ENCODE measurements at regions not wholly inside any gene's neighbourhood (a gene's known extent, or its start where the extent isn't known, plus 50 kb on each side); places are given as distances from the start of the nearest gene placed in this dataset.
"Not testable (repeated sequence)": the region's sequence is repeated elsewhere in the genome, so short reads cannot be mapped to it uniquely, and the experiment has no call there.

DNA sequence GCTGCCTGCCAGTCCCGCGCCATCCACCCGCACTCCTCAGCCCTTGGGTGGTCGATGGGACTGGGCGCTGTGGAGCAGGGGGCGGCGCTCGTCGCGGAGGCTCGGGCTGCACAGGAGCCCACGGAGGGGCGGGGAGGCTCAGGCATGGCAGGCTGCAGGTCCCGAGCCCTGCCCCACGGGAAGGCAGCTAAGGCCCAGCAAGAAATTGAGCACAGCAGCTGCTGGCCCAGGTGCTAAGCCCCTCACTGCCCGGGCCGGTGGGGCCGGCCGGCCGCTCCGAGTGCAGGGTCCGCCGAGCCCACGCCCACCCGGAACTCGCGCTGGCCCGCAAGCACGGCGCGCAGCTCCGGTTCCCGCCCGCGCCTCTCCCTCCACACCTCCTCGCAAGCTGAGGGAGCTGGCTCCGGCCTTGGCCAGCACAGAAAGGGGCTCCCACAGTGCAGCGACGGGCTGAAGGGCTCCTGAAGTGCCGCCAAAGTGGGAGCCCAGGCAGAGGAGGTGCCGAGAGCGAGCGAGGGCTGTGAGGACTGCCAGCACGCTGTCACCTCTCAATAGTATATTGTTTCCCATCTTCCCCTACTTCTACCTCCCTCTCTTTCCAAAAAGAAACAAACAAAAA lies 219.6 kb downstream of the BAMBI start:
- not testable (repeated sequence) for DNase-seq (ENCODE audit: low spot score)

DNA sequence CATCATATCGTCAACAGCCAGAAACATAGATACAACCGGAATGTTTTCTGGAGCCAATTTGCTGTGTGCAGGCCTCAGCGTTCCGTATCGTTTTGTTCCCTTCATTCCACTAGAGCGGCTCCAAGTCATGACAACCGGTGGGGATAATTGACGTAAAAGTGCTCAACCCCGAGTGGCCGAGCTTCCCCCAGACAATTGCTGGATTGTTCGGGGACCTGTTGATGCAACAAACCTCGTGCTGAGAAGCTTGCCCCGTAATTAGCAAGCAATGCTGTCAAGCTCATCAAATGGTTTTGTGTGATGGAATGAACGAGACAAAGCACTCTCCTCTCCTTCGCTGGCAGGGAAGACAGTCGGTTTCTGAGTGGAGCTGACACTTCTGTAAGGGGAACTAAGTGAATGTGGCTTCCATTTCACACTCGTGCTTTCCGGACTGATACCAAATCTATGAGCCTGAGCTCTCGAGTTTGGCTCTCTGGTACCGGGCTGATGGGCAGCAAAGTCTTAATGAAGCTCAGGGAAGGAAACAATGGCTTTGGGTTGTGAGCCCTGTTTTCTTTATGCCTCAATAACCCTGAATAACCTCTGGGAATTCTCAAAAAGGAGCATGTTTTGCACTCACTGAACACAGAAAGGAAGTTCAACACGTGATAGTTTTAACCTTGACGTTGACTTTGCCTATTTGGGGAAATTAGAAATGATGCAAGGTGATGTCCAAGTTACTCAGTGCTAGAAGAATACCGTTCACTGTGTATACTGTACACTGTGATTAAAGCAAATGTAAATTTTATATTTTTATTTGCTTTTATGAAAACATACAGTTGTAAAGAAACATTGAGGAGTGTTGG lies 220.5 kb downstream of the BAMBI start:
- no peak for DNase-seq (ENCODE audit: low spot score)

DNA sequence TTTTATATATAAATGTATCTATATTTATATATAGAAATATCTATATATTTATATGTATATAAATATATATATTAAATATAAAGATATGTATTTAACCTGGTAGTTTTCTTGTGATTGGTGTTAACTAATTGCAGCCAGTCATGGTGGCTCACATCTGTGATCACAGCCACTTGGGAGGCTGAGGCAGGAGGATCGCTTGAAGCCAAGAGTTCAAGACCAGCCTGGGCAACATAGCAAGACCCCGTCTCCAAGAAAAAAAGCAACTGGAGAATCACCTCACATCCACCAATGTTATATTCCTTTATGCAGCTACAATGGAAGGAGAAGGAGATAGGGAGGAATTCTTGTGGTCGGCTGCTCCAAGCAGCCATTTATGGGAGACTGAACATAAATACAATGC lies 224.9 kb downstream of the BAMBI start:
- no peak for DNase-seq (ENCODE audit: low spot score)

DNA sequence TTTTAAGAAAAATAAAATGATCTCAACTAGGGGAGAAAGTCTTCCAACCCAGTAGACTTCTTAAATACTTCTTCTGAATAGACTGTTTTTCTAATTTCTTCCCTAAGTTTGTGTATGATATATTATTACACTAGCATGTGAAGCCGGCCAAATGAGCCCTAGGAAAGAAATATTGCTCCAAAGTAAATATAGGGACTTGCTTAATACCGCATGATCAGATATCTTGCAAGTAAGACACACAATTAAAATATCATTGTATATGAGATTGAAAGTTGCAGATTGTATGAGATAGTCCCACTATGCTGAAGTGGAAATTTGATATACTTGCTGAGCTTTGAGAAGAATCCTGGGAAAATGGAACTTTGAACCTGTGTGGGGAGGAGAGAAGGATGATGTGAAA lies 225.7 kb downstream of the BAMBI start:
- no peak for DNase-seq (ENCODE audit: low spot score)

DNA sequence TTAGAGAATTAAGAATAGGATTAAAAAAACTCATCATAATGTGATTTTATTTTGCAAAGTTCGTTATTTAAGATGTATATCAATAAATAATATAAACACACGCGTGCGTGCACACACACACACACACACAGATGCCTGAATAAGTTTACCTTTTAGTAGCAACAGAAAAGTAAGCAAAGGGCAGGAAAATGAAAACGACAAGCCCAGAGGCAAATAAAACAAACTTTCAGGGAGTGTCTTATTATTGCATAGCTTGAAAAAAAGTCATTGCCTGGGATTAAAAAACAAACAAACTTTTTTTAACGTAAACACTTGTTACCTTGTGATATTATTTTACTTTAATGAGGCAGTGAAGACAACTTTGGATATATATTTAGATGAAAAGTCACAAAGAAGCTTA lies 226.4 kb downstream of the BAMBI start:
- no peak for DNase-seq (ENCODE audit: low spot score)

DNA sequence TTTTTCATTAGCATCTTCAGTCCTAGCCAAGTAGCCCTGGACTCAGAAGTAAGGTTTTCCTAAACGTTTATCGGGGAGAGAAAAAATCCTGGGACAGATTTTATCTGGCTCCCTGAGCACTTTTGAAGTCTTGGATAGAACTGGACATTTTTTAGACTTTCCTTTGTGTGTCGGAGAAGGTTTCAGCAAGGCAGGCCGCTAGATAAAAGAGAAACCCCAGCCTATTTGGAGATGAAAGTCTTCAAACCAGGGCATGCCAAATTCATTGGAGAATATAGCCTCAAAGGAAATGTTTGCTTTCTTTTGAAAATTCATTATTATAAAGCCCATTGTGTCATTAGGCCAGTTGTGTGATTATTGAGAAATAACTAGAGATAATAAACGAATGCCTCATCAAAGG lies 228.1 kb downstream of the BAMBI start:
- no peak for DNase-seq (ENCODE audit: low spot score)

DNA sequence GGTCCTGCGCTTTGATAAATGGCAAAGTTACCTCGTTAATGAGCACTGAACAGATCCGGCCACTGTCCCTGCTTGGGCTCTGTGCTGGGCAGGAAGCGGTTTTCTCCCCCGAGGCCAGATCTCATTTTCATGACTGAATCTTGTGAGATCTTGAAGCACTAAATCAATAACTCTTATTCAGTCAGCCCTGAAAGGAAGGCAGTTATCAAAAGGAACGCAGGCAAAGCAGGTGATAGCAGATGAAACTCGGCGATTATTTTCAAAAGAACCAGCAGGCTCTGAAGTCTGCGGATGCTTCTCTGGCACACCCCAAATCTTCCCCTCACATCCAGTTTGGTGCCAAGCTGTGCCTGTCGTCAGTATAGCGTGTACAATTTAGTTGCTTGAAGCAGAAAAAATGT lies 228.7 kb downstream of the BAMBI start:
- no peak for DNase-seq (ENCODE audit: low spot score)

DNA sequence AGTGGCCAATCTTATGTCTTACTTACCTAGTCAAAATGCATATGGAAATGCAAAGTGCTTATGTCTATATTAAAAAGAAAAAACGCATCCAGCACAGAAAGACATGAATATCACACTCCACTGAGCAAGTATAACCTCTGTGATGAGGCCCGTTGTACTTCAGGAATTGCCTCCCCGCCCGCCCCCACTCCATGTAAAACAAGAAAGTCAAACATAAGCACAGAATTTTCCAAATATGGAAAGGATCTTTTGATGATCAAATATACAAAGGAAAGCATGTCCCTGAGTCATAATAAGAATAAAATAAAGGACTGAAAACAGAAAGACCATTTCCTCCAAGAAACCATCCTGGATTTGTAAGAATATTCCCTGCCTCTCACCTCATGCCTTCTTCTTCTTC lies 229.1 kb downstream of the BAMBI start:
- DNase-seq (ENCODE audit: low spot score), result peak; percentile 23

DNA sequence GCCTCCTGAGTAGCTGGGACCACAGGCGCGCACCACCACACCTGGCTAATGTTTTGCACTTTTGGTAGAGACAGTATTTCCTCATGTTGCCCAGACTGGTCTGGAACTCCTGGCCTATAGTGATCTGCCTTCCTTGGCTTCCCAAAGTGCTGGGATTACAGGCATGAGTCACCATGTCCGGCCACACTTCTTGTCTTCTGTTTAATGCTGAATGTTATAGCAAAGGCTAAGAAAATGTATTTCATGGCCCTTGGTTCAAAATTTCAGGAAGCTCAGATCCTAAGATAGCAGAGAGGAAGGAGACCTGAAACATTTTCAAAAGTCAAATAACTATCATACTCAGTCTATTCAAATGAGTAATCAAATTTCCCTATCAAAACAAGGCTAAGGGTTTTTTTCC lies 229.6 kb downstream of the BAMBI start:
- DNase-seq (ENCODE audit: low spot score), result no peak

DNA sequence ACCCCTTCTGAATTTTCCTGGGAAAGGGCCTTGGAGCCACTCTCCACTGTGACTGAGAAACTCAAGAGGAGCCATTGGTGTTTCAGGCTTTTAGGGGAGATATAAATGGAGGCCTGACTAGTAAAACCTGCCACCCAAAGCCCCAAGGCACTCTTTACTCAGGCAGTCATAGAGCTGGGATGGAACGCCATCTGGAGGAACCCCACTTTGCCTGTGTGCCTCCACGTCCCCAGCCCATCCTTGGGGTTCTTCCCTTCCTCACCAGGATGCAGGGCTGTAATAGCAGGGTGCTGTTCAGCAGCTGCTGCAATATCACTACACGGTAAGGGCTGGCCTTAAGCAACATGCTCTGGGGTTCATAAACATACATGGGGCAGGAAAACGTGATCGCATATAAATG lies 232.6 kb downstream of the BAMBI start:
- DNase-seq (ENCODE audit: low spot score), result no peak

DNA sequence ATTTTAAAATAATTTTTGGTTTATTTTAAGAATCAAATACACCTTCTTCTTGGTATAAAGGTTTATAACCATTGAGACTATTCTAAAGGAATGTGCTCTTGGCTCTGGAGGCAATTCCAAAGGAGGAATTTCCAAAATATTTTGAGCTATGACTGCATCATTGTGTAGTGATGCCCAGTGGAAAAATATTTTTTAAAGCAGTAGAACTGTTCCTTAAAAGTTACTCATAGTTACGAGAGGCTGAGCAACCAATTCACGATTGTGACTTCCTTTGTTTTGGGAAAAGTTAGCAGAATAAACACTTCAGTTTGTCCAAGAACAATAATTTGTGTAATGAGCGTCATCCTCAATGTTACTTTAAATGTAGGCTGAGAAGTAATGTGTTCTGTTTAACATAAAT lies 233.6 kb downstream of the BAMBI start:
- peak; percentile 50 for DNase-seq (ENCODE audit: low spot score)

DNA sequence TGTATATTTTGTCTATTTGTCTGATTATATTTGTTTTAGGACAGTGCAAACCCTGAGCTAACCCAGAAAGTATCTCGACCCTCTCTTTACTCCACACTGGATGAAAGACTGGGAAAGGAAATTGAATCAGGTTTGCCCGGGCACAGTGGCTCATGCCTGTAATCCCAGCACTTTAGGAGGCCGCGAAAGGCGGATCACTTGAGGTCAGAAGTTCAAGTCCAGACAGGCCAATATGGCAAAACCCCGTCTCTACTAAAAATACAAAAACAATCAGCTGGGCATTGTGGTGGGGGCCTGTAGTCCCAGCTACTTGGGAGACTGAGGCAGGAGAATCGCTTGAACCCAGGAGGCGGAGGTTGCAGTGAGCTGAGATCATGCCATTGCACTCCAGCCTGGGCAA lies 234.2 kb downstream of the BAMBI start:
- DNase-seq (ENCODE audit: low spot score), result not testable (repeated sequence)

DNA sequence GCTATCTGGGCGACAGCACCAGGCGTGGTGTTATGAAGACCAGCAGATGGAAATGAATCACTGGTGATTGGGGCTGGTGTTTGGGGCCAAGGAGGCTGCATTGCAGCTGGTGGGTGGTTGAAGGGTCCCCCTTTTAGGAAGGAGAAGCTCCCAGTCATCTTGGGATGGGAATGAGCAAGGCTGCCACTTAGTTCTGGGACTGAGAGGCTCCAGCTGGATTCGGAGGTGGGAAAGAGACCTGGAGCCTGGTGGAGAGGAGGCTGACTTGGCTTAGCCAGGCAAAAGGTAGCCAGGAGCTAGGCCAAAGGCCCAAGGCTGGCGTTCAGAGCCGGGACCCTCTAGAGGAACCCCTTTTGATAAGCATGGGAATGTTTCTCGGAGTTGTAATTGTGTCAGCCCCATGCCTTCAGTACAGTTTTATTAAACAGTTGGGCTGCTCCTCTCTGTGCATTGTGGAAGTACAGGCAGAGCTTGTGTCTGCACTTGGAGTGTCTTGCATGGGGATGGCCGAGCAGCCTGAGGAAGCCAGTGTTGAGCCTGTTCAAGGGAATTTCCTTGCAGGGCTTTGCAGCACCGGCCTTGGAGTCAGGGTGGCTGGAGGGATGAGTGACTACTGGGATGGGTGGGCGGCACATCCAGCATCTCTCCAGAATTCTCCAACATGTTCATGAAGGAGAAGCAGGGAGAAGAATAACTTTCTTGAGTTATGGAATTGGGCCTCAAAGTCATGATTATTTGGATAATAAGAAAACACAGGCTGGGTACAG lies 234.9 kb downstream of the BAMBI start:
- no peak for DNase-seq (ENCODE audit: low spot score)

DNA sequence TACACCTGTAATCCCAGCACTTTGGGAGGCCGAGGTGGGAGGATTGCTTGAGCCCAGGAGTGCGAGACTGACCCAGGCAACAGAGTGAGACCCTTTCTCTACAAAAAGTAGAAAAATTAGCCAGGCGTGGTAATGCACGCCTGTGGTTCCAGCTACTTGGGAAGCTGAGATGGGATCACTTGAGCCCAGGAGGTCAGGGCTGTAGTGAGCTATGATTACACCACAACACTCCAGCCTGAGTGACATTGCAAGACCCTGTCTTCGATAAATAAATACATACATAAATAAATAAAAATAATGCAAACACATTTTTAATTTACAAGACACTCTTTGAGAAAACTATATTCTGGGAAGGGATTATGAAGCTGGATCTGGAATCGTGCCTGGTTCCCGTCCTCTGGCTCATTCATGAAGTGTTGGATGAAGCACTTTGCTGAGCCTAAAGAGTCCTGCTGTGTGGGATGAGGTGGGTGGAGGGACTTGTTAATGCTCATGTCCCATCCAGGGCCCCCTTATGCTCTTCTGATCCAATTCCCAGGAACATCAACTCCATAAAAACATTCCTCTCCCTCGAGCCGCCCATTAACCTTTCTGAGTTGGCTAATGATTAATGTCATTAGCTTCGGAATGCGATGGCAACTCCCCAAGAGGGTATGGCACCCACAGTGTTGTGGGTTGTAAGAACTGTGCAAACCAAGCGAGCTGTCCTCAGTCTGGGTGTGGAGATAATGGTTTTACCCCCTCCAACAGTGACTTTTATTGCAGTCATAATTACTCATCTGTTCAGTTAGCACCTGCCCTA lies 236.3 kb downstream of the BAMBI start:
- no peak for DNase-seq (ENCODE audit: low spot score)

DNA sequence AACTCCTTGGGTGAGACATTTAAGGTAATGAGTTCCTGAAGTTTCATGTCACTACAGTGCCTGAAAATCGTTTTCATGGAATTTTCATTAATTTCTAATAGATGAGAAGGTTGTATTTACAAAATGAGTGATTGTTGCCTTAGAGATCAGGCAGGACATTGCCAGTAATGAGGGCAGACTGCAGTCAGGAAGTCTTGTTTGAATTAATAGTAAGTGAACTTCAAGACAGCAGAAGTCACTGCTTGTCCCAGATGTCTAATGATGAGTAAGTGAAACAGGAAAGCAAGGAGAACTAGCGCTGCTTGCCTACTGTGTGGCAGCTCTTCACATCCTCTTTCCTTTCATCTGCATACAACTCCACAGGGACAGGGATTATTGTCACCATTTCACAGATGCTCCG lies 237.4 kb downstream of the BAMBI start:
- DNase-seq (ENCODE audit: low spot score), result no peak

DNA sequence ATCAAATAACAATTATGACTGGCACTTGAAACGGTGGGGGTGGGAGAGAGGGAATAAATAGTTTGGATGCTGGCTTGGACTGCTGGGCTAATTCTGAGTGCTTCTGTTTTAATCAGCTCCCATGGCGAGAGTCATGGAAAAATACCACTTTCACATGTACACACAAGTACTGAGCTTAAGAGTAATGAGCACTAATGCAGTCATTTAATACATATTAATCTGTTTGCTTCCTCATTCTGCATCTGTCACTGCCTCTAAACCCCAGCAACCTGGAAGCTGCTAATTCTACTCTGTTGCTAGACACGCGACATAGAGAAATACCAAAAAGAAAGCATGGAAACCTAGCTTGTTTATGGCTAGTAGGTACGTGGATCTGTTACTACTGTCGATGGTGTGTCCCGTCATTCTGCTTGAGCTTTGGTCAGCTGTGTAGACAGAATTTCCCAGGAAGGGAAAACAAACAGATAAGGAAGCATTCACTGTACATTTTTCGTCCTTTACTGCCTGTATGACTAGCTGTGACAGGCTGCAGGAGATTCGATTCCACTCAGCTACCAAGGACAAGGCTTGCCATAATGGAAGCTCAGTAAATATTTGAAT lies 238.8 kb downstream of the BAMBI start:
- DNase-seq (ENCODE audit: low spot score), result no peak

DNA sequence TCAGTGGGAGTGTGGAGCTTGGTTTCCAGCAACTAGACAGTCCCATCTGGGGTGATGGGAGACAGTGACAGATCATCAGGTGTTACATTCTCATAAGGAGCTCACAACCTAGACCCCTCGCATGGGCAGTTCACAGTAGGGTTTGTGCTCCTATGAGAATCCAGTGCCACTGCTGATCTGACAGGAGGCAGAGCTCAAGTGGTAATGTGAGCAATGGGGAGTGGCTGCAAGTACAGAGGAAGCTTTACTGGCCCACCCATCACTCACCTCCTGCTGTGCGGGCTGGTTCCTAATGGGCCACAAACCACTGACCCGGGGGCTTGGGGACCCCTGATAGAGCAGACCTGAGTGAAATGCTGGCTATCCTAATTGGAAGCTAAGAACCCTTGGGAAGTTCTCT lies 242.8 kb downstream of the BAMBI start:
- no peak for DNase-seq (ENCODE audit: low spot score)

DNA sequence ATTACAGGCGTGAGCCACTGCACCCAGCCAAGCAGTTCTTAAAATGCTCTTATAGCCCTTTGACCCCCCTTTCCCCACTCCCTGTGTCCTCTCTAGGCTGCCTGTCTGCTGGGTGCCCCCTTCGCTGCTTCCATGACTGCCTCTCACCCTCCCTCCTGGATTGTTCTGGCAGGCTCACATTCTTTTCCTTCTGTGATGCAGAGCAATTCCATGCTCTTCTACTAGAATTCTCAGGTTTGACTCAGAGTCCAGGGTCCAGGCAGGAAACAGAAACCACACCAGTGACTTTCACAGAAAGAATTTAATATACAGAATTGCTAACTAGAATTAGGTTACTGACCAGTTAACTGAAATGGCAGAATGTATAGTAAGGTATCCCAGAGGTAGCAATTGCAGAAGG lies 244.8 kb downstream of the BAMBI start:
- peak; percentile 69 for DNase-seq (ENCODE audit: low spot score)

DNA sequence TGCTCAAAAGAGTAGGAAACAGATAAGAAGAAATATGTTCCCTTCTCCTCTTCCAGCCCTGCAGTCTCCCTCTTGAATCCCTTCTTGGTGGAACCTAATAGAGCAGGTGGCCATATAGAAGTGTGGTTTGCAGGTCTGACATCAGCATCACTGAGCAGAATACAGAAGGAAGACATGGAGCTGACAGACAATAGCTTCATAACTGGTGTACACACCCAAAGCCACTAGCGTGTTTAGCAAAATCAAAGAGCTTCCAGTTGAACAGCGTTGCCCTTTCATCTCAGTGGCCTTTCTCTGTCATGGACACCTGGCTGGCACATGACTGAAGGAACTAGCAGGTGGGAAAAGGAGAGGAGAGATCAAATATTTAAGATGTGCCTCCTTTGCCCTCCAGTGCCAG lies 245.5 kb downstream of the BAMBI start:
- no peak for DNase-seq (ENCODE audit: low spot score)

DNA sequence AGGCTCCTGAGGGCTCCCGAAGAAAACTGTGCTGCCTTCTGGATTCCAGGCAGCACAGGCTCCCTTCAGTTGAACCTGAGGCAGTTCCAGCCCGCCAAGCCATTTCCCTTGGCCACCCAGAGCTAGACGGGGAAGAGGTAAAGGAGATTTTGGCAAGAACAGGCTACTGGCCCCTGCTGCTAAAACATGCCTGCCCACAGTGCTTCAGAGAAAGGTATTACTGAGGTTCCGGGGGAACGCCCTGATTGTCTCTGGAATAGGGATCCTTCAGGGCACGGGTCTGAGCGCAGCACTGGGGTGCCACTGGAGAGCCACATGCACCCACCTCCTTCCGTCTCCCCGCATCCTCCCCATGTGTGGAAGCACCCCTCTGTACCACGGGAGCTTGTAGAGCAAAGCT lies 247.4 kb downstream of the BAMBI start:
- DNase-seq (ENCODE audit: low spot score), result no peak

DNA sequence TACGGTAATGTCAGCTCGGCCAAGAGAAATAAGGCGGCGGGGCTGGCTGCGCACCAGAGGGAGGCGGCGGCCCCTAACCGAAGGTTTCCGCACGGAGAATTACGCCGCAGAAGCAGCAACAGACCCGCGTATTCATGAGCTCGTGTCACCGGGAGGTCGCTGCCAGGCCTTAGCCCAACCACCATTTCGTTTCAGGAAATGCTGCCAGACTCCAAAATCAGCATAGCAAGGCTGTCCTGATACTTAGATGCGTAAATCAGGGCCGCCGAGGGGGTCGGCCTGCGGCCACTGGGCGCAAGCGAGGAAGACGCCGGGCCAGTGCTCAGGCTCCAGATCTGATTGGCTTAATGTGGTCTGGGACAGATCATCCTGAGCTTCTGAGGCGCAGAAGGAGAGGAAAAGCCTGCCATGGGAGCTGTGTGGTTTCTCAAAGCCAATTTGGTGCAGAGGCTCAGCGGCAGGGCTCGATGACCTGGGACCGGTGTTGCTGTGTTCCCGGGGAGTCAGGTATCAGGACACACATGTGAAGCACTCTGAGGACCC lies 247.9 kb downstream of the BAMBI start:
- DNase-seq (ENCODE audit: low spot score), result no peak

DNA sequence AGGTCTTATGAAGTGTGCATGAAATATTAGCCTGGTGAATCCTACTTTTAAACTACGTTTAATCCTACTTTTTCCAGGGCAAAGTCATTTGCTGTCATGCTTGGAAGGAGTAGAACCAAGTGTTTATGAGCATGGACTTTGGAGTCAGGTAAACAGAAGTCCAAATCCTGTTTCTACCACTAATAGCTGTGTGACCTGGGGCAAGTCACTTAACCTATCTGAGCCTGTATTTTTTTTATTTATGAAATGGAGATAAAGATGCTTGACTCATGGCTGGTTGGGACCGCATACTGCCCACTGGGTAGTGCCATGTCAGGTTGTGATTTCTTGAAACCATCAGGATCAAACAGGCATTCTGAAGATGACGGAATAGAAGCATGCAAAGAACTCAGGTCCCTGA lies 249.6 kb downstream of the BAMBI start:
- DNase-seq (ENCODE audit: low spot score), result no peak
